ENCODE measurements at regions not wholly inside any gene's neighbourhood (a gene's known extent, or its start where the extent isn't known, plus 50 kb on each side); places are given as distances from the start of the nearest gene placed in this dataset.
"Not testable (repeated sequence)": the region's sequence is repeated elsewhere in the genome, so short reads cannot be mapped to it uniquely, and the experiment has no call there.

GRCh38 chr7:153731504-153731903 lies 320.7 kb upstream of the DPP6 start:
- not testable (repeated sequence) for H3K4me1 Mint-ChIP-seq (ENCODE audit: low read depth, unreplicated experiment); H3K4me1 ChIP-seq (ENCODE audit: insufficient read depth, low read length); DNase-seq (ENCODE audit: low read depth); H3K79me2 ChIP-seq (ENCODE audit: insufficient read depth, low read length); FAIRE-seq; H3K9me3 ChIP-seq (ENCODE audit: insufficient read depth, low read depth, low read length); H3K36me3 Mint-ChIP-seq (ENCODE audit: low read depth, unreplicated experiment); H3K27me3 Mint-ChIP-seq (ENCODE audit: low read depth, unreplicated experiment); H3K9me3 Mint-ChIP-seq (ENCODE audit: unreplicated experiment); H3K36me3 ChIP-seq (ENCODE audit: insufficient read depth, low read length); H4K20me1 ChIP-seq (ENCODE audit: insufficient read depth, low read length); H2AFZ ChIP-seq (ENCODE audit: low read depth, low read length); H3K9ac ChIP-seq (ENCODE audit: low read length); H3K4me3 ChIP-seq (ENCODE audit: insufficient read depth, low read depth, low read length); H3K4me3 Mint-ChIP-seq (ENCODE audit: unreplicated experiment); H3K27me3 ChIP-seq (ENCODE audit: insufficient read depth, low read length); H3K4me2 ChIP-seq (ENCODE audit: low read length); H3K27ac Mint-ChIP-seq (ENCODE audit: unreplicated experiment); H3K27ac ChIP-seq (ENCODE audit: low read depth, low read length)

GRCh38 chr7:153743434-153743833 lies 308.8 kb upstream of the DPP6 start:
- H3K36me3 Mint-ChIP-seq (ENCODE audit: low read depth, unreplicated experiment); H3K79me2 ChIP-seq (ENCODE audit: insufficient read depth, low read length); H3K9me3 ChIP-seq (ENCODE audit: insufficient read depth, low read depth, low read length): not testable (repeated sequence)

GRCh38 chr7:153747969-153748368 lies 304.2 kb upstream of the DPP6 start:
- H3K79me2 ChIP-seq (ENCODE audit: insufficient read depth, low read length); H2AFZ ChIP-seq (ENCODE audit: low read depth, low read length); H3K4me1 Mint-ChIP-seq (ENCODE audit: low read depth, unreplicated experiment); H3K27ac ChIP-seq (ENCODE audit: low read depth, low read length); FAIRE-seq; H3K27ac Mint-ChIP-seq (ENCODE audit: unreplicated experiment); H3K9me3 ChIP-seq (ENCODE audit: insufficient read depth, low read depth, low read length); H3K4me3 Mint-ChIP-seq (ENCODE audit: unreplicated experiment); H3K36me3 ChIP-seq (ENCODE audit: insufficient read depth, low read length); H3K27me3 ChIP-seq (ENCODE audit: insufficient read depth, low read length); H3K27me3 Mint-ChIP-seq (ENCODE audit: low read depth, unreplicated experiment); H4K20me1 ChIP-seq (ENCODE audit: insufficient read depth, low read length); H3K9ac ChIP-seq (ENCODE audit: low read length); H3K4me2 ChIP-seq (ENCODE audit: low read length); DNase-seq (ENCODE audit: low read depth); H3K9me3 Mint-ChIP-seq (ENCODE audit: unreplicated experiment); H3K4me3 ChIP-seq (ENCODE audit: insufficient read depth, low read depth, low read length); H3K36me3 Mint-ChIP-seq (ENCODE audit: low read depth, unreplicated experiment); H3K4me1 ChIP-seq (ENCODE audit: insufficient read depth, low read length): not testable (repeated sequence)

More at GRCh38 chr7:153743434-153743833, 308.8 kb upstream of the DPP6 start:
- not testable (repeated sequence) for FAIRE-seq; H2AFZ ChIP-seq (ENCODE audit: low read depth, low read length); H3K36me3 ChIP-seq (ENCODE audit: insufficient read depth, low read length); H3K4me3 ChIP-seq (ENCODE audit: insufficient read depth, low read depth, low read length); H3K9me3 Mint-ChIP-seq (ENCODE audit: unreplicated experiment); H3K4me2 ChIP-seq (ENCODE audit: low read length); H3K4me1 ChIP-seq (ENCODE audit: insufficient read depth, low read length); H3K4me1 Mint-ChIP-seq (ENCODE audit: low read depth, unreplicated experiment); H3K27ac ChIP-seq (ENCODE audit: low read depth, low read length); DNase-seq (ENCODE audit: low read depth); H3K27me3 ChIP-seq (ENCODE audit: insufficient read depth, low read length); H3K27ac Mint-ChIP-seq (ENCODE audit: unreplicated experiment); H4K20me1 ChIP-seq (ENCODE audit: insufficient read depth, low read length); H3K27me3 Mint-ChIP-seq (ENCODE audit: low read depth, unreplicated experiment); H3K4me3 Mint-ChIP-seq (ENCODE audit: unreplicated experiment); H3K9ac ChIP-seq (ENCODE audit: low read length)

DNA sequence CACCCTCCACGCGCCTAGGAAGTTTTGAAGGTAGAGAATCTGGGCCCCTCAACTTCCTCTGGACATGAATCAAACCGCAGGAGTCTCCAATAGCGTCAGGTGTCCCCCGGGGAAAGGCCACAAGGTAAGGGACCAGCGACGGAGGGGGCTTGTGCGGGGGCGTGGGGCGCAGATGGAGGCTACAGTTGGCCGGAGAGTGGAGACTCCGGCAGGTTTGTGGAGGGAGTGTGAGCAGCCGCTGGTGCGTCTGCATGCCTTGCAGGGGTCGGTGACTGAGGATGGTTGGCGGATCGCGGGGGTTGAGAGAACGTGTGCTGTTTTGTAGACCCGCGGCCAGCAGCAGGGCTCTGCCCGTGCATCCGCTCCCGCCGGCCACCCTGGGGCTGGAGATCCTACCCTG lies 303.3 kb upstream of the DPP6 start:
- not testable (repeated sequence) for H3K27ac ChIP-seq (ENCODE audit: low read depth, low read length); H3K27ac Mint-ChIP-seq (ENCODE audit: unreplicated experiment); H3K36me3 Mint-ChIP-seq (ENCODE audit: low read depth, unreplicated experiment); H3K4me3 ChIP-seq (ENCODE audit: insufficient read depth, low read depth, low read length); H3K4me3 Mint-ChIP-seq (ENCODE audit: unreplicated experiment); H4K20me1 ChIP-seq (ENCODE audit: insufficient read depth, low read length); H3K27me3 ChIP-seq (ENCODE audit: insufficient read depth, low read length); FAIRE-seq; H3K36me3 ChIP-seq (ENCODE audit: insufficient read depth, low read length); H3K4me1 ChIP-seq (ENCODE audit: insufficient read depth, low read length); H3K9me3 Mint-ChIP-seq (ENCODE audit: unreplicated experiment); H3K79me2 ChIP-seq (ENCODE audit: insufficient read depth, low read length); H2AFZ ChIP-seq (ENCODE audit: low read depth, low read length); H3K4me2 ChIP-seq (ENCODE audit: low read length); H3K9ac ChIP-seq (ENCODE audit: low read length); DNase-seq (ENCODE audit: low read depth); H3K9me3 ChIP-seq (ENCODE audit: insufficient read depth, low read depth, low read length); H3K4me1 Mint-ChIP-seq (ENCODE audit: low read depth, unreplicated experiment); H3K27me3 Mint-ChIP-seq (ENCODE audit: low read depth, unreplicated experiment)

- H3K4me3 Mint-ChIP-seq (ENCODE audit: unreplicated experiment); H3K36me3 Mint-ChIP-seq (ENCODE audit: low read depth, unreplicated experiment); H3K9ac ChIP-seq (ENCODE audit: low read length); H3K36me3 ChIP-seq (ENCODE audit: insufficient read depth, low read length); H3K9me3 Mint-ChIP-seq (ENCODE audit: unreplicated experiment); H4K20me1 ChIP-seq (ENCODE audit: insufficient read depth, low read length); H3K4me1 Mint-ChIP-seq (ENCODE audit: low read depth, unreplicated experiment); H3K4me2 ChIP-seq (ENCODE audit: low read length); H2AFZ ChIP-seq (ENCODE audit: low read depth, low read length); H3K27me3 Mint-ChIP-seq (ENCODE audit: low read depth, unreplicated experiment); FAIRE-seq; H3K27me3 ChIP-seq (ENCODE audit: insufficient read depth, low read length); DNase-seq (ENCODE audit: low read depth); H3K27ac Mint-ChIP-seq (ENCODE audit: unreplicated experiment); H3K4me3 ChIP-seq (ENCODE audit: insufficient read depth, low read depth, low read length); H3K4me1 ChIP-seq (ENCODE audit: insufficient read depth, low read length); H3K27ac ChIP-seq (ENCODE audit: low read depth, low read length); H3K79me2 ChIP-seq (ENCODE audit: insufficient read depth, low read length); H3K9me3 ChIP-seq (ENCODE audit: insufficient read depth, low read depth, low read length): not testable (repeated sequence)
Measured at GRCh38 chr7:153765869-153766268, 286.3 kb upstream of the DPP6 start.

DNA sequence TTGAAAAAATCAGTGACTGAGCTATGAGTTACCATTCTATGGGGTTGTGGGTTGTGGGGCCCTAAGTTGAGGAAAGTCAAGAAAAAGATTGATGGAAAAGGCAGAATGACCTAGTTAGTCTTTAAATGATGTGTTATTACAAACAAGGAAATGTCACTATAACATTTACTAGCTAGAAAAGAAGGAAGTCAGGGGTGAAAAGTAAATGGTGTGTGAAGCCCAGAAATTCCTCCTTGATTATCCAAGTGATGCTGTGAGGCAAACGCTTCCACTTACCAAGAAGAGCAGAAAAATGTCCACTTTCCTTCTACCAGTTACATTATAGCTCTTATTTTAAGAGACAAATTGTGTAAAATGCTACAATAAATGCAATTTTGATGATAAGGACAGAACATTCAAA lies 285.3 kb upstream of the DPP6 start:
- not testable (repeated sequence) for H3K27ac ChIP-seq (ENCODE audit: low read depth, low read length); H3K9me3 ChIP-seq (ENCODE audit: insufficient read depth, low read depth, low read length); H3K27me3 Mint-ChIP-seq (ENCODE audit: low read depth, unreplicated experiment); H3K4me1 Mint-ChIP-seq (ENCODE audit: low read depth, unreplicated experiment); H3K79me2 ChIP-seq (ENCODE audit: insufficient read depth, low read length); FAIRE-seq; H3K4me3 Mint-ChIP-seq (ENCODE audit: unreplicated experiment); DNase-seq (ENCODE audit: low read depth); H3K9ac ChIP-seq (ENCODE audit: low read length); H3K4me1 ChIP-seq (ENCODE audit: insufficient read depth, low read length); H3K36me3 Mint-ChIP-seq (ENCODE audit: low read depth, unreplicated experiment); H3K4me2 ChIP-seq (ENCODE audit: low read length); H3K9me3 Mint-ChIP-seq (ENCODE audit: unreplicated experiment); H4K20me1 ChIP-seq (ENCODE audit: insufficient read depth, low read length); H3K27ac Mint-ChIP-seq (ENCODE audit: unreplicated experiment); H2AFZ ChIP-seq (ENCODE audit: low read depth, low read length); H3K27me3 ChIP-seq (ENCODE audit: insufficient read depth, low read length); H3K36me3 ChIP-seq (ENCODE audit: insufficient read depth, low read length); H3K4me3 ChIP-seq (ENCODE audit: insufficient read depth, low read depth, low read length)
